Memory B cell (primary cell): ENCODE measurements at regions not wholly inside any gene's neighbourhood (a gene's known extent, or its start where the extent isn't known, plus 50 kb on each side); places are given as distances from the start of the nearest gene placed in this dataset.

Experiments used
- ATAC-seq: fragments of 150-1000 bp; cut with Tn5 transposase; 2 replicates; pipeline ENCODE4 v1.10.0; 2021; ENCODE audit warnings: low read depth, mild to moderate bottlenecking, moderate library complexity
- DNase-seq, 2 donors: peaks; one replicate each; pipeline ENCODE4 v3.0.0; 2022; ENCODE audit warnings: low spot score in 2 of 2
- H3K27ac Mint-ChIP-seq: one replicate; pipeline ENCODE4 v1.8.0; 2022; ENCODE audit warnings: mild to moderate bottlenecking, moderate library complexity, mixed read lengths
- H3K27me3 Mint-ChIP-seq: one replicate; pipeline ENCODE4 v1.8.0; 2022; ENCODE audit warnings: mixed read lengths
- H3K36me3 Mint-ChIP-seq: one replicate; pipeline ENCODE4 v1.8.0; 2022; ENCODE audit warnings: mild to moderate bottlenecking, mixed read lengths
- H3K4me1 Mint-ChIP-seq: one replicate; pipeline ENCODE4 v1.8.0; 2022; ENCODE audit warnings: mixed read lengths
- H3K4me3 Mint-ChIP-seq: one replicate; pipeline ENCODE4 v1.8.0; 2022; ENCODE audit warnings: mild to moderate bottlenecking, moderate library complexity, mixed read lengths
- H3K9me3 Mint-ChIP-seq: one replicate; pipeline ENCODE4 v1.8.0; 2022; ENCODE audit warnings: mixed read lengths

DNA sequence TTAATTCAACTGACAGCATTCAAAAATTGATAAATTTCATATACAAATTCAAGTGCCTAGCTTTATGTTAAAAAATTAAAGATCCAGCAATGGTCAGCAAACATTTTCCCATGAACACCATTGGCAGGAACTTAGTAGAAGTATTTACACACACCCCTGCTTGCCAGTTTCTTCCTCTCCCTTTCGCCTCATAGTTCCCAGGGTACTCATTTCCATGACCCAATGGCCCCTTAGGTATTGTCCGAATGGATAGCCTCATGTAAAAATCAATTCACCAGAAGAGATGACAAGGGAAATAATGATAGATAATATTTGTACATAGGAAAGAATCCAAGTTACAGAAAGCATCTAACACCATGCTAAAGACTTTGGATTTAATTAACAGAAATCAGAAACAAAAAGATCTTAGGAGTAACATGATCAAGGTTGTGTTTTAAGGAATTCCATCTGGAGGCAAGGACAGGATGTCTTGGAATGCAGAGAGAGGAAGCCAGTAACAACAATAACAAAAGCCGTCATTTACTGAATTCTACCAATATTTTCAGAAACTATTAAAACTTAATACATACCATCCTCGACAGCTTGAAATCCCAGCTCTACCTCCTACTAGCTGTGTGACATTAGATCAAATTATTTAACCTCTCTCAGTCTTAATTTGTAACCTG lies 423.0 kb downstream of the IRS1 start:
- no peak overlapping the region for H3K4me3 Mint-ChIP-seq
- no peak for DNase-seq
- H3K27me3 Mint-ChIP-seq = peaks cover 8% of the 10 kb centered on the region
- no peaks in the 10 kb centered on the region for H3K9me3 Mint-ChIP-seq
- H3K4me1 Mint-ChIP-seq = no peaks in the 10 kb centered on the region
- H3K36me3 Mint-ChIP-seq = no peaks in the 10 kb centered on the region
- no peak for ATAC-seq
- H3K27ac Mint-ChIP-seq = no peak overlapping the region

DNA sequence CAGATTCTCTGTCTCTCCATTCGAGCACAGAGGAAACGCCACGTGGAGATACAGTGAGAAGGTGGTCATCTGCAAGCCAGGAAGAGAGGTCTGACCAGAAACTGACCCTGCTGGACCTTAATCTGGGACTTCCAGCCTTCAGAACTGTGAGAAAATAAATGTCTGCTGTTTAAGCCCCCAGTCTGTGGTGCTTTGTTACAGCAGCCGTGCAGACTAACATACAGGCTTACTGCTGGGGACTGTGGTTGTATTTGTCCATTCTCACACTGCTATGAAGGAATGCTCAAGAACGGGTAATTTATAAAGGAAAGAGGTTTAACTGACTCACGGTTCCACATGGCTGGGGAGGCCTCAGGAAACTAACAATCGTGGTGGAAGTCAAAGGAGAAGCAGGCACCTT lies 432.7 kb downstream of the IRS1 start:
- DNase-seq (no peak), ATAC-seq (no peak)
- peaks cover 3% of the 10 kb centered on the region for H3K9me3 Mint-ChIP-seq
- no peak overlapping the region for H3K4me3 Mint-ChIP-seq
- peaks cover 2% of the 10 kb centered on the region for H3K36me3 Mint-ChIP-seq
- no peak overlapping the region for H3K27ac Mint-ChIP-seq
- no peaks in the 10 kb centered on the region for H3K4me1 Mint-ChIP-seq
- H3K27me3 Mint-ChIP-seq = peaks cover 11% of the 10 kb centered on the region

DNA sequence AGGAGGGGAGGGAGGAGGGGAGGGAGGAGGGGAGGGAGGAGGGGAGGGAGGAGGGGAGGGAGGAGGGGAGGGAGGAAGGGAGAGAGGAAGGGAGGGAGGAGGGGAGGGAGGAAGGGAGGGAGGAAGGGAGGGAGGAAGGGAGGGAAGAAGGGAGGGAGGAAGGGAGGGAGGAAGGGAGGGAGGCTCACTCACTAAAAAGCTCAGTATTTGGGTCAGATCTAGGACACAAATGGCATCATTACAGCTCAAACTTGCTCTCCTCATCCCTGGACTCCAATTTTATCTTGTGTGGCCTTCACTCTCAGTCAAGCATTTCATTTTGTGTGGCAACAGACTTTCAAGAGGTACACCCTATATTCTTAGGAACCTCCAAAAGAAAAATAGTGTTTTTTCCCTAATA lies 435.4 kb downstream of the IRS1 start:
- Mint-ChIP-seq H3K4me3 (no peak overlapping the region), H3K9me3 (peaks cover 3% of the 10 kb centered on the region), H3K36me3 (peaks cover 2% of the 10 kb centered on the region), H3K27ac (peak overlapping the region; percentile 12), H3K4me1 (peaks cover 2% of the 10 kb centered on the region), H3K27me3 (peaks cover 8% of the 10 kb centered on the region)
- ATAC-seq (no peak), DNase-seq (no peak)

DNA sequence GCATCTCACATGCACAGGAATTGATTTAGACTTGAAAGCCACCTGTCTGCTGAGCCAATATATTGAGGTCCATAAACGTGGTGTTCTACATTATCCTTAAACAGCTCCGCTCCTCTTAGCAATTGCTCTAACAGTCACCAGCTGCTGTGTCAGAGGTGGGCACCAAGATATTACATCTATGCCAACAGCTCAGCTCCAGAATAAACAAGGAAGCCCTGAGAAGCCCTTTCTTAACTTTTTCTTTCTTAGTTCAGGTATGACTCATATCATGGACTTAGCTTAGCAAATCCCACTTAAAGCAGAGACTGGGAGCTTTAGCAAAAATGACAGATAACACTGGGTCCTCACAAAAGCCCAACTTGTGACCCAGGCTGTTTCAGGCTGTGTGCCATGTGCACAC lies 436.6 kb downstream of the IRS1 start:
- H3K27ac Mint-ChIP-seq = no peak overlapping the region
- H3K36me3 Mint-ChIP-seq = peaks cover 2% of the 10 kb centered on the region
- peaks cover 2% of the 10 kb centered on the region for H3K4me1 Mint-ChIP-seq
- ATAC-seq (no peak), DNase-seq (no peak)
- H3K9me3 Mint-ChIP-seq = peaks cover 3% of the 10 kb centered on the region
- H3K4me3 Mint-ChIP-seq = no peak overlapping the region
- H3K27me3 Mint-ChIP-seq = peaks cover 6% of the 10 kb centered on the region

- Mint-ChIP-seq H3K4me3 (no peak overlapping the region), H3K36me3 (peaks cover 2% of the 10 kb centered on the region), H3K27ac (no peak overlapping the region), H3K9me3 (peaks cover 3% of the 10 kb centered on the region), H3K4me1 (peaks cover 2% of the 10 kb centered on the region), H3K27me3 (peaks cover 7% of the 10 kb centered on the region)
- ATAC-seq (no peak), DNase-seq (no peak)
These were observed 439.0 kb downstream of the IRS1 start for GRCh38 chr2:226360658-226361057.

GRCh38 chr2:226358688-226359087 lies 440.9 kb downstream of the IRS1 start:
- Mint-ChIP-seq H3K9me3 (peaks cover 3% of the 10 kb centered on the region), H3K27me3 (peaks cover 10% of the 10 kb centered on the region), H3K27ac (no peak overlapping the region), H3K36me3 (peaks cover 2% of the 10 kb centered on the region), H3K4me1 (peaks cover 2% of the 10 kb centered on the region), H3K4me3 (no peak overlapping the region)
- ATAC-seq (no peak), DNase-seq (no peak)

DNA sequence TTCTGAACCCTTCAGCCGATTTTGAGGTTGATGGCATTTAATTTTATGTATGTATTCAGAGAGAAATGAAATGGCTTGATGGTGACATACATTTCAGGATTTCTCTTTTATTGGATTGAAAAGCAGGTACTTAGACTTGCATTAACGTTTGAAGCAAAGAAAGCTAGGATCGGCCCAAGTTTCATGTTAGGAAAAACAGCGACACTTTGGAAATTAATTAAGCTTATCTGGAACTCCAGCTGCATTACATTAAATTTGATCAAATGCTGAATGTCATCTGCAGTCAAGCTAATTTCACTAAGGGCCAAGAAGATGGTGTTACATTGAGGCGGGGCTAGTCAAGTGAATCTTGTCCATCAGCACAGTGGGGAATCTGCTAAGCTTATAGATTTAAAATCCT lies 441.8 kb downstream of the IRS1 start:
- Mint-ChIP-seq H3K9me3 (no peaks in the 10 kb centered on the region), H3K27me3 (peaks cover 7% of the 10 kb centered on the region), H3K4me1 (peaks cover 2% of the 10 kb centered on the region), H3K36me3 (no peaks in the 10 kb centered on the region), H3K4me3 (no peak overlapping the region), H3K27ac (no peak overlapping the region)
- DNase-seq (no peak), ATAC-seq (no peak)

GRCh38 chr2:226355600-226355999 lies 444.0 kb downstream of the IRS1 start:
- H3K27ac Mint-ChIP-seq = no peak overlapping the region
- H3K27me3 Mint-ChIP-seq = peaks cover 7% of the 10 kb centered on the region
- no peak for DNase-seq
- no peak for ATAC-seq
- H3K4me1 Mint-ChIP-seq = peaks cover 2% of the 10 kb centered on the region
- H3K4me3 Mint-ChIP-seq = no peak overlapping the region
- no peaks in the 10 kb centered on the region for H3K36me3 Mint-ChIP-seq
- no peaks in the 10 kb centered on the region for H3K9me3 Mint-ChIP-seq

GRCh38 chr2:226354434-226354833 lies 445.2 kb downstream of the IRS1 start:
- Mint-ChIP-seq H3K4me1 (no peaks in the 10 kb centered on the region), H3K27me3 (peaks cover 6% of the 10 kb centered on the region), H3K4me3 (no peak overlapping the region), H3K9me3 (no peaks in the 10 kb centered on the region), H3K36me3 (no peaks in the 10 kb centered on the region), H3K27ac (no peak overlapping the region)
- DNase-seq = no peak
- no peak for ATAC-seq

GRCh38 chr2:226352941-226353560 lies 446.6 kb downstream of the IRS1 start:
- Mint-ChIP-seq H3K27me3 (peaks cover 4% of the 10 kb centered on the region), H3K36me3 (no peaks in the 10 kb centered on the region), H3K27ac (no peak overlapping the region), H3K4me1 (no peaks in the 10 kb centered on the region), H3K4me3 (no peak overlapping the region), H3K9me3 (no peaks in the 10 kb centered on the region)
- ATAC-seq = no peak
- no peak for DNase-seq

GRCh38 chr2:226351711-226352110 lies 447.9 kb downstream of the IRS1 start:
- no peak overlapping the region for H3K27ac Mint-ChIP-seq
- no peaks in the 10 kb centered on the region for H3K4me1 Mint-ChIP-seq
- ATAC-seq (no peak), DNase-seq (no peak)
- H3K4me3 Mint-ChIP-seq = no peak overlapping the region
- no peaks in the 10 kb centered on the region for H3K36me3 Mint-ChIP-seq
- no peaks in the 10 kb centered on the region for H3K9me3 Mint-ChIP-seq
- H3K27me3 Mint-ChIP-seq = peaks cover 4% of the 10 kb centered on the region

DNA sequence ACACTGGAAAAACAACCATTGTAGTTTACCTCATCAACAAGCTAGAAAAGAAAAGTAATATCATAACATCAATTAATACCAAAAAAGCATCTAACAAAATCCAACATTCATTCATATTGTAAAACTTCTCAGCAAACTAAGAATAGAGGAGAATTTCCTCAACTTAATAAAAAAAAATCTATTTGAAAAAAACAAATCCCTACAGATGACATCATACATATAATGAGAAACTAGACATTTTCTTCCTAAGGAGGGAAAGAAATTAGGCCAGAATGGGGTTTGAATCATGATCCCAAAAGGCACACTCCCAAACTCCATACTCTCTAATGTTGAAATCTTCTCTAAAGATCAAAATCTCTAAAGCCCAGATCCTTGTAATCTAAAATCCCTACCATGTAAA lies 460.0 kb downstream of the IRS1 start:
- H3K27me3 Mint-ChIP-seq = no peaks in the 10 kb centered on the region
- no peak for DNase-seq
- no peak overlapping the region for H3K4me3 Mint-ChIP-seq
- no peak for ATAC-seq
- no peaks in the 10 kb centered on the region for H3K36me3 Mint-ChIP-seq
- no peak overlapping the region for H3K27ac Mint-ChIP-seq
- no peaks in the 10 kb centered on the region for H3K9me3 Mint-ChIP-seq
- no peaks in the 10 kb centered on the region for H3K4me1 Mint-ChIP-seq

GRCh38 chr2:226338825-226339224 lies 460.8 kb downstream of the IRS1 start:
- no peaks in the 10 kb centered on the region for H3K4me1 Mint-ChIP-seq
- H3K36me3 Mint-ChIP-seq = no peaks in the 10 kb centered on the region
- no peaks in the 10 kb centered on the region for H3K9me3 Mint-ChIP-seq
- no peak overlapping the region for H3K27ac Mint-ChIP-seq
- ATAC-seq (no peak), DNase-seq (no peak)
- H3K27me3 Mint-ChIP-seq = no peaks in the 10 kb centered on the region
- H3K4me3 Mint-ChIP-seq = no peak overlapping the region

- no peak overlapping the region for H3K27ac Mint-ChIP-seq
- no peak overlapping the region for H3K4me3 Mint-ChIP-seq
- no peaks in the 10 kb centered on the region for H3K36me3 Mint-ChIP-seq
- H3K27me3 Mint-ChIP-seq = no peaks in the 10 kb centered on the region
- no peaks in the 10 kb centered on the region for H3K4me1 Mint-ChIP-seq
- no peak for ATAC-seq
- DNase-seq = no peak
- H3K9me3 Mint-ChIP-seq = no peaks in the 10 kb centered on the region
These were observed 461.5 kb downstream of the IRS1 start for GRCh38 chr2:226337941-226338600.

DNA sequence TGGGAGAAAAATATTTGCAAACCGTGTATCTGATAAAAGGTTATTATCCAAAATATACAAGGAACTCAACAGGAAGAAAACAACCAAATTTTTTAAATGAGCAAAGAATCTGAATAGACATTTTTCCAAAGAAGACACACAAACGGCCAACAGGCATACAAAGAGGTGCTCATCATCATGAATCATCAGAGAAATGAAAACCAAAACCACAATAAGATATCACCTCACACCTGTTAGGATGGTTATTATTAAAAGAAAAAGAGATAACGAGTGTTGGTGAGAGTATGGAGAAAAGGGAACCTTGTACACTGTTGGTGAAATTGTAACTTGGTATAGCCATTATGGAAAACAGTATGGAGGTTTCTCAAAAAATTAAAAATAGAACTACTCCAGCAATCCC lies 463.3 kb downstream of the IRS1 start:
- no peaks in the 10 kb centered on the region for H3K27me3 Mint-ChIP-seq
- no peak overlapping the region for H3K4me3 Mint-ChIP-seq
- DNase-seq = no peak
- no peaks in the 10 kb centered on the region for H3K4me1 Mint-ChIP-seq
- no peaks in the 10 kb centered on the region for H3K9me3 Mint-ChIP-seq
- H3K27ac Mint-ChIP-seq = no peak overlapping the region
- no peaks in the 10 kb centered on the region for H3K36me3 Mint-ChIP-seq
- no peak for ATAC-seq
